ENCODE measurements at regions not wholly inside any gene's neighbourhood (a gene's known extent, or its start where the extent isn't known, plus 50 kb on each side); places are given as distances from the start of the nearest gene placed in this dataset.

DNA sequence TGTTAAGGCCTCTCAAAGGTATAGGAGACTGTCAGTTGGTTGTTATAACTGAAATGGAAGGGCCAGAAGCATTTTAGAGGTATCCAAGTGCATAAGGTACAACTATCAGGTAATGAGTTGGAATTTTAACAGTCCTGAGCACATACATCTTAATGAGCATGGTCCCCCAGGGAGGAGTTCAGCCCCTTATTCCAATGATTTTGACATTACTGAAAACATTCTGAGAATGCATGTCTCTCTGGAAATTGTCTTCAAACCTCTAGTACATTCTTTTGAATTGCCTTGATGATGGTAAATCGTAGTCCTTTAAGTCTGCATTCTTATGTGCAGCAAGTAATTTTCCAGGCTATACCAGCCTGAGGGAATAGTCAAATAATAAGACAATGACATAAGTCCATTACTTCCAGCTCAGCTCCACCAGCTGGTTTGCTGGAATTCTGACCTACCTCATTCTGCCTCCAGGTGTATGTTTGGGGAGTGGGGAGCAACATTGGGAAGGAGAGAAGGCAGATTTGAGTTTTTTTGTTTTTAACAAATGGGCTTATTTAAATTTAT, 239.2 kb downstream of the MSRB3 start:
- no peak for DNase-seq

DNA sequence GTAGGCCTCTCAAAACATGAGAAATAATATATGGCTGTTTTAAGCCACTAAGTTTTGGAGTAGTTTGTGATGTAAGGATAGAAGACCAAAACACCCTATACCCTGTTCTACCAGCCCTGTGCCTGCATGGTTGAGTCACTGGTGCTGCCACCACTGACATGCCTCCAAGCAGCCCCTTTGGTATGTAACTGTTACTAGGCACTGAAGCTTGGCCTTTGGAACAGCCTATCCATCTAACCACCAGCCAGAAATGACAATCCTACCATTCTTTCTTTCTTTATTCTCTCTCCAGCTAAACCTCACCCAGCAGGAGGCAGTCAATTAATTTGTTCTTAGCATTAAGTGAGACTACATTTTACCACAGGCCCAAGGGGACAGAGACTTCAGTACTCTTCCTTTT, 240.3 kb downstream of the MSRB3 start:
- no peak for DNase-seq

DNA sequence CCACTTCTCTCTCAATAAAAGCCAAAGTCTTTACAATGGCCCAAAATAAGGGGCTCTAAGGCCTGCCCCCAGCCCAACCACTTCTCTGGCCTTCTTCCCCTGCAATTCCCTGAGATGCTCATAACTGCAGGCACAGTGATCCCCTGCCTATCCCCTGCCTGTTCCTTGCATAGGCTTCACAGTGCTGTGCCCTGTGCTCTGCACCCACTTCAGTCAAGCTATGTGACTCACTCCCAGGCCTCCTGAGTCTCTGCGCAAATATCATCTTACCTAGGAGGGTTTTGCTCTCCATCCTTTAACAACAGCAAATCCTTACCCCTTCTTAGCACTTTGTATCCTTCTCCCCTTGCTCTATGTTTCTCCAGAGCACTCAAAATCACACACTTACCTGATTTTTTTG, 242.2 kb downstream of the MSRB3 start:
- DNase-seq, result no peak

DNA sequence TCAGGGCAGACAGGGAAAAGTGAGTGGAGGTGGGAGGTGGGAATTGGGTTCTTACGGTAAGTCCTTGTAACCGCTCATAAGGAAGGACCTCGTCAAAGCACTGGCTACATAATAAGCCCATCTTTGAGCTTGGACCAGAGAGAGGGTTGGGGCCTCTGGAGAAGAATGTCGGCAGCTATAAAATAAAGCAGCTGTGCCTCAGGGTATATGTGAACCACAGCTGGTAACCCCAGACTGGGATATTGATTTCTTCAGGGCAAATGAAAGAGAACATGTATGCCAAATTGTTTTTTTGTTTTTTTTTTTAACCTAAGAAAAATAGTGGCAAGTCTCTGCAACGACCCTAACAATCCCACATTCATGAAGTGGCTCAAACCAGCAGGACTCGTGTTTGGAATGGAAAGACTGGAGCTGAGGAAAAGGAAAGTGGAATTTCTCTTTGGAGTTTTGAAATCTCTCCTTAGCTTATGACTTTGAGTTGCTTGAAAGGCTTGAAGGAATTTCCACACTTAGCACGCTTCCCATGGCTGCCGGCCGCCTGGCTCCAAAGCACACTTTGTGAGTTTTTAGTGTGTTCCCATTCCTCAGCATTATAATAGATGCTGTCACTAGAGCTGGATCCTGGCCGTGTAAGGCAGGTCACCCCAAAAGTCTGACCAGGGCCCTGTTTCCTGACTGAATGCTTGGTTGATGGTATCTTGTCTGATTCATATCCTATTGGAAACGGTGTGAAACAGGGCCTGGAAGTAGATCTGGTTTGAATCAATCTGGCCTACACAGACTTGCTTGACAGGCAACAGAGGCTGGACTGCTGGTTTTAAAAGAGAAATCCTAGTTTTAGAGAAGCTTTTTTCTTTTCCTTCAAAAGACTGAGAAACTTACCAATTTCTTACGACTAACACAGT, 244.7 kb downstream of the MSRB3 start:
- no peak for DNase-seq

DNA sequence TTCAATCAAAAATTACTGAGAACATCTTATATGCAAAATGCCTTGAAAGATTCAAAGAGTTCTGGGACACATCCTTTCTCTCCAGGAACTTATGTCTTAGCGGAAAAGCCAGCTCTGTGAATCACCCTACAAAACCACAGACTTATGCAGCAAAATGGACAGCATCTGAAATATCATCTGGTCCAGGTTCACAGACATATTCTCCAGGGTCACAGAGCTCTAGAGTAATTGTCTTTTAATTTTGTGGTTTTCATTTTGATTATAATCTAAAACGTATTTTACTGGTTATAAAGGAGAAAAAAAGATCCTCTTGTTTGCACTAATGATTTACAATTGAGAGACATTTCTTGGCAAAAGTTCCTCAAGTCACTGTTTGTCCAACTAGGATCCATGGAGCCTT, 246.2 kb downstream of the MSRB3 start:
- no peak for DNase-seq

DNA sequence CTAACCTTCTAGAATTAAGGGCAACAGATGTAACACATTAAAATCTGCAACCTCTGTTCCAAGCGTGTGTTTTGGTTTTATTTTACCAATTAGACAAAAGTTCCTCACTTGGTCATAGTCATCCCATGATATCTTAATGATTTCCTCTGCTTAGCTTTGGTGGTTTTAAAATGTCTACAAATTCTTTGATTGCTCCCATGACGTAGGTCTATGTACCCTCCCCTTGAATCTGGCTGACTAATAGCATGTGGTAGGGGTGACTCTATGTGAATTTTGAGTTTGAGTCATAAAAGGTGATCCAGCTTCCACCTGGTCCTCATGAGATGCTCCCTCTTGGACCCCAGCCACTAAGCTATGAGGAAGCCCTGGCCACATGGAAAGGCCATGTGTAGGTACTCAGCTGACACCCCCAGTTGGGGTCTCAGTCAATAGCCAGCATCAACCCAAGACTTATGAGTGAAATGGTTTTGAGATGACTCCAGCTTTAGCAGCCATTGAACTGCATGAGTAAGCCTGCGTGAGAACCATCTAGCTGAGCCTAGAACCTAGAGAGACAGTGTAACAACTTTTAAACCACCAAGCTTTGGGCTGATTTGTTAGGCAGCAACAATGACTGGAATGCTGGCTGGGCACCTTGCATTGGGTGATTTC, 247.1 kb downstream of the MSRB3 start:
- no peak for DNase-seq

DNA sequence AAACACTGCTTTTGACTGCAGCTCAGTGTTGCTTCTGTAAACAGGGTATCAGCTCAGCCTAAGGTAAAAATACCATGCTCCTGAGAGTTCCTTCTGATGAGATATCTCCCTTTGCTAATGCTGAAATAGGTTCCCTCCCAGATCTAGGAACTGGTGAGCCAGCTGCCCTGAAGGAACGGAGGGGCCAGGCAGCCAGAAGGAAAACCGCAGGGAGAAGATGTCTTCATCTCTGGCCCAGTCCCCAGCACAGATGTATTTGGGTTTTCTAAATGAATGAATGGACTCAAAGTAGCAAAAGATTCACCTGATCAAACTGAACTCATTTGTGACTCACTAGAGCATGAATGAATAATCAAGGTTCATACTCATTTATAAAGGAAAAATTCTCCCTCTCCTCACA, 247.8 kb downstream of the MSRB3 start:
- DNase-seq, result no peak

DNA sequence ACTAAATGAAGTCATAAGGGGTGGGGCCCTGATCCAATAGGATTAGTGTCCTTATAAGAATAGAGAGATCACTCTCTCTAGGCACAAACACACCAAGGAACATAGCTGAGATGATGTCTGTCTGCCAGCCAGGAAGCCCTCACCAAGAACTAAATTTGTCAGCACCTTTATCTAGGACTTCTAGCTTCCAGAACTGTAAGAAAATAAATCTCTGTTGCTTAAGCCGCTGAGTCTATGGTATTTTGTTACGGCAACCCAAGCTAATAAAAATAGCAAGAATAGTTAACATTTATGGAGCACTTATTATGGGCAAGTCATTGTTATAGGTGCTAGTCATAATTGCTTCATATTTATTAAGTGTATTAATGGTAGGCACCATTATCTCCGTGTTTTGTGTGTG, 249.6 kb downstream of the MSRB3 start:
- DNase-seq, result no peak

DNA sequence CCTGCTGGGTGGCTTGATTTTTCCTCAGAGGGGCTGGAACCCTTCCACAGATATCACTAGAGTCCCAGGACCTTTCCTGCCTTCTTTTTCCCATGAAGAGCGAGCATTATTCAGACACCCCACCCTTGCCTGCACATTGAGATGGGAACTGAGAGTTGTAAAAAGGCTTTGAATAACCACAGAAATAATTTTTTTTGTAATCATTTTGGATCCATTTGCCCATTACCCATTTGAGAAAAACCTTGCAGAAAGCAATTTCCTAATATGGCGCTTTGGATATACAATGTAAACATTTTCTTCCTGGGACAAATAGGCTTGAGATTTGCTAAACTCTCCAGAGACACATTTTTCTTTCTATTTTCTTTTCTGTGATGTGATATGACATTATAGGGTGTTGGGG, 250.6 kb downstream of the MSRB3 start:
- DNase-seq, result no peak

DNA sequence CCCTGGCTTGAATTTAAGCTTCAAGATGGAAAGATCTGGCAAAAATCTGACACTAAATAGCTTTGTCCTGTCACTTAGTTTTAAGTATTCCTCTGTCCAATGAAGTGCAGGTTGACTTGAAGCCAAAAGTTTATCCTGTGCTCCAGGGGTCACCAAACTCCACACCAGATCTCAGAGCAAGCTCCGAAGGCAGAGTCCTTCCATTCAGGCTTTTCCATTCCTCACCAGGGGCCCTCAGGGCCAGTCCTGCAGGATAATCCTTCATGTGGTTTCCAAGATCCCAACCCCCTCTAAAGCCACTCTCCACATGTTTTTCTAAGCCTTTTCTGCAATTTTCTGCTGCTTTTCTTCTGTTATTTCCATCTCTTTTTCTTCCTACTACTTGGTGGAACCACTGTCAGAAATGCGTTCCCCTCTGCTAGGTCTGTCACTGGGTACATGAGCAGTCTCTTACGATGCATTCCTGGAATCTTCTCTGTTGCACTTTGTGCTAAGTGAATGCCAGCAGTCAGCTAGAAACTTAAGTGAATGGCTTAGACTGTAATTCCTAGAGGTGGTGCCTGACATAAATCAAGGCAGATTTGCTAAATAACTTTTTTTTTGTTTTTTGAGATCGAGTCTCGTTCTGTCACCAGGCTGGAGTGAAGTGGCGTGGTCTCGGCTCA, 251.4 kb downstream of the MSRB3 start:
- DNase-seq, result no peak

DNA sequence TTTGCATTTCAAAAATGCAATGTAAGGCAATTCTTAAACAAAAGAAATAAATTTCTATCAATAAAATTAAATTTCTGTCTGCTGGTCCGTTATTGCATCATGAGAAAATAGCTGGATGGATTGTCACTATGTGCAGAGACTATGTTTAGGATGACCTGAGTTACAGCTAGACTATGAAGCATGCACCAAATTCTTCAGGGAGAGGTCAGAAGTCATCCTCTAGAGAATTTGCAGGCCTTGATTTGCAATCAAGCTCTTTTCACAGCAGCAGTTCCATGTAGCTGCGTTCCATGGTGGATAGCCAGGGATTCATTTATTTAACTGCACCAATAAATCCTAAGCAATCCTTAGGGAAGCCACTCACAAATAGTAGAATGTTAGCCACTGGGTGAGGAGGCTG, 253.7 kb downstream of the MSRB3 start:
- no peak for DNase-seq

DNA sequence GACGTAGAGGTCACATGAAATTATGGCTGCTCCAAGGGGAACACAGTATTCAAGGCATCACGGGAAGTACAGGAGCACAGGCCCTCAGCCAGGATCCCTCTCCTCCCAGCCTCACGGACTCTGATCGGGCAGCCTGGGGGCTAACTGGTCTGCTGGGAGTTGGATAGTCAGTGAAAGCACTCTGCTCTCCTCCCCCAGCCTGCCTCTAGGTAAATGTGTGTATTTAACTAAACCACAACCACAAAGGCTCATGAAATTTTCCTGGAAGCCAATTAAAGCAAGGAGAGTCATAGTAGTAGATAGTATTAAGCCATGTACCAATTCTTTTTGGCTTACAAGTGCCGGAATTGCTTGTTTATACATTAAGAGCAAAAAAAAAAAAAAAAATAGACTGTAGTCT, 254.3 kb downstream of the MSRB3 start:
- DNase-seq, result no peak

DNA sequence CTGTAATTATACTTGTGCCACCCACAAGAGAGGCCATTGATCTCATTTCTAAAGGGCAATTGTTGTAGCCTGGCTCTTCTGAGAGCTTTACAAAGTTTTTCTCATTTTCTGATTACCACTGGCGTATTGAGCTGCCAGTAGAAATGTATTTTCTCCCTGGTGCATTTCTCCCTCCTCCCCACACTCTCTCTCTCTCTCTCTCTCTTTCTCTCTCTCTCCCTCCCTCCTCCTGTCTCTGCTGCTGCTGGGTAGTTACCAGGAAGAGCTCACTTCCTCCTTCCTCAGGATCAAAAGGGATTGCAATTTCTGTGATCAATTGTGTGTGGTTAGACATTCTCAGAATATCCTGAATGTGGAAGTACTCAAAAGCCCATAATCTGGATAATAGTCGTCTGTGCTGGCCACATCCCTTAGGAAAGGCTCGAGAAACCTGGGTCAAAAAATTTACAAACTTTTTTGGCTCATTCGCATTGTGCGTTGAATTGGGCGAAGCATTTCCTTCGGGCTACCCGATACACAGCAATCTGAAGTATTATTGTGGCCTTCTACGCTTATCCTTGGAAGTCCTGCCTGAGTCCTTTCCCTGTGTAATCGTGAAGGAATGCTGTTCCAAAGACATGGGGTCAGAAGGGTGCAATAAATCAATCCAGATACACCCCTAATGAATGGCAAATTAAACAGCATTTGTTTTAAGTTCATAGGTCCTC, 254.8 kb downstream of the MSRB3 start:
- DNase-seq, result no peak

DNA sequence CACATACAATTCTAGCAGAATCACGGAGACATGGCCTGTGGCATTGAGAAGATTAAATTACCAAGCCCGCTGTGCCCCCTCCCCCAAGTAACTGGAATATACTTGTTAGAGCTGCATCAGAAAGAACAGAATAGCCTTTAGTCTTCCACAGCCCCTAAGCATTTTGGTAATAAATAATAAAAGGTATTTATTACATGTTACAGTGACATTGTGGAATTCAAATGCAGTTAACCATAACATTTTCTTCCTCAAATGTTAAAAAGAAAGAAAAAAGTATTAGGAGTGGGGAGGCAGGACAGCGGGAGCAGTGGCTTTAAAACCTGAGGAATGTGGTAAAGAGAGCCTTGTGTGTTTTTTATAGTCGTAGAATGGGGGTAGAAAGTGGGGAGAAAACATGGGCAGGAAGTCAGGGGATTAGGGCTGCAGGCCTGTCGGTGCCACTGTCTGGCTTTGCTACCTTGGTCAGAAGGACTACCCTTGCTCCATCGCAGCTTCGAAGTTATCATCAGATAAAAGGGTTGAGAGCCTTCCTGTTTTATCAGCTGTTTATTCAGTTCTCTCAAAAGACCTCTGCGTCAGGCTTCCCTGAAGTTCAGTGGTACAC, 255.9 kb downstream of the MSRB3 start:
- DNase-seq, result no peak

DNA sequence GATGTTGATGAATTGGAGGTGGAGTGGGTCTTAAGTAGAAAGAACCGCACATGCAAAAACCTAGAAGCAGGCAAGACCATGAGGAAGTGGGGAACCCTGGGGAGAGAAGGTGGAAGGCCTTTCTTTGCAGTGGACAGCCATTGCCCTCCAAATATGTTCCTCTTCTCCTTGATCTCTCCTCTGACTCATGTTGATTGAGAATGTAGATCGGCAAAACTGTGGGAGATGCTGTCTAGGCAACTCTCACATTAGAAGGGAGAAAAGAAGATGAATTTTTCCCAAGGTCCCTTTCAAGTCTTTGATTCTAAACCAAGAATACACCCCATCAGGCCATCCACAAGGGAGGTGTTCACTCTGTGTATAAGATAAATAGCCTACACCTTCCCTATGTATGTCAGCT, 257.5 kb downstream of the MSRB3 start:
- no peak for DNase-seq

DNA sequence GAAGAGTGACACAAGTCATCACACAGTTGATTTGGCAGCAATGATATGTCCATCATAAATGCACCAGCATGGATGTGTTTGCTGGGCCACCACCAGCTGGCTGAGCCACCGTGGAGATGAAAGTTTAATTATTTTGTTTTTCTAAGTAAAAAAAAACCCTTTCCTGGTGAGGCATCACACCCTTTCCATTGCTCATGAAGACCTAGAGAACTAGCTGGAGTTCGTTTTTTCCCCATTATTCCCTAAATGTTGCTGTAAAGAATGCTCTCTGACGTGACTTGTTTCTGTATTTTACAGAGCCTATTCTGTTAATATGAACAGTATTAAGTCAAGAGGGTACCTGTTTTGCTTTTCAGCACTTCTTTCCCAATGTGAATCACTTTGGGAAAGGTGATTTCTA, 257.9 kb downstream of the MSRB3 start:
- DNase-seq, result no peak

DNA sequence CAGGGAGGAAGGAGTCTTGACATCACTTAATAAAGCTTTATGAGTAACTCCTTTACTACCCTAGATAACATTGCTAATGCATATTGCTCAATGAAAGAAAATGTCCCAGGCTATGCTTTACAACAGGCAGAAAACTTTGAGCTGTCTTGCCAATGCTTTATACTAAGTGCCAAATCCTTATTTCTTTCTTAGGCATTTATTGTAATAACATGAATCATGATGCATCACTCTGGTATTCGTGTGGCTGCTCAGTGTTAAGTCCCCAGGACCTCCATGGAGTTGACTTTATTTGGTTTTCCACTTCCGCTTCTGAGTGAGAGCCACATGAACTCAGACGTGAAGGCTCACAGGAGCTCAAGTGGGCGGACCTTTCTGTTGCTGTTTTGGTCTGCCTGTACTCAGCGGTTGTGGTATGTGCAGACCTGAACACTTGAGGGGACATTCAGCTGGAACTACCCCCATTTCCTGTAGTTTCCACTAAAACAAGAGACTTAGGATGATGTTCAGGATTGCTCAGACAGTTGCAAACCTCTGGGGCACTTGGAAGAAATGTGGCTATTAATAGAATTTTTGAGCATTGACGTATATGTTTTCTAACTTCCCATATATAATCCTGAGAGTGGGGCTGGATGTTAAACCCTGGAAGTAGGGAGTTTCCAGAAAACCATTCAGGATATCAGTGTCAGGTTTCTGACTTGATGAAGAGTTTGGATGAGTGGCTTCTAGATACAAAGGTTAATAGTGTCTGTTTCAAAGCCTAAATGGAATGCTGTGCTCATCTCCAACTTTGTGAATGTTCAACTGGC, 258.6 kb downstream of the MSRB3 start:
- no peak for DNase-seq

DNA sequence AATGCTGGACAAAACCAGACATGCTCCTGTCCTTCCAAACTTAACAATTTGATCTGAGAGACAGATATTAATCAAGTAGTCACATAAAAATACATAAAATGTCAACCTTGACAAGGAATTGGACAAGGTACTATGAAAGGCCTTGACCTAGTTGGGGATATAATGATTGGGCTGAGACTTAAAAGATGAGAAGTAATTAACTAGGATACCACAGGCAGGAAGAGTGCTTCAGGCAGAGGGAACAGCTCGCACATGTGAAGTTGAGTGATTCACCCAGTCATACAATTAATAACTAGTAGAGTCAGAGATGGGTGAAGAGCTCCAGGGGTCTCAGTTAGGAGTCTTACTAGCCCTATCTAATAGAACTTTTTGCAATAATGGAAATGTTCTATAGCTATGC, 259.5 kb downstream of the MSRB3 start:
- no peak for DNase-seq

DNA sequence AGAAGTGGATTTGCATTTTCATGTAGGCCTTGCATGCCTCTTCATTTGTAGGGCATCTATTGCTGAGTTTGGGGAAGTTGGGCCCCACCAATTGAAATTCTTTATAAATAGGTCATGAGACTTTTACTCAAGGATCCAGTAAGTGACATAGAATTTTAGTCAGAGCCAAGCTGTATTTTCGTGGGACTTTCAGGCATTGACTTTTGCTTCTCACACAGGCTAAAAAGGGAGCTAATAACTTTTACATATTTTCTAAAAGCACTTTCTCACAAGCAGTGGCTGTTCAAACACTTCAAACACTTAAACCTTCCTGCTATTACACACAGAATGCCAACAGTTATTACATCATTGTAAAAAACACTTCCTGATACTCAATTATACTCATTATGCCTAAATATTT, 260.5 kb downstream of the MSRB3 start:
- no peak for DNase-seq

DNA sequence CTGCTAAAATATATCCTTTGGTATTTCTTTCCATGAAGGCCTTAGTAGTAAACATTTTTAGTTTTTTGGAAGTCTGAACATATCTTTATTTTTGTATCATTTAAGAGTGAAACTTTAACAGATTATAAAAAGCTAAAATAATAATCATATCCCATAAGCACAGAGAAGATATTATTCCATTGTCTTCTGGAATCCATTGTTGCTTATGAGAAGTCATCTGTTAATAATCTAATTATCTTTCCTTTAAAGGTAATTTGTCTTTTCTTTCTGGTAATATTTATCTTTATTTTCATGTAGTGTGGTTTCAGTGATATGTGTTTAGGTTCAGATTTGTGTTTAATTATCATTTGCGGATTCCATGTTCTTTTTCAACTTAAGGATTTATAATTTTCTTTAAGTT, 261.7 kb downstream of the MSRB3 start:
- no peak for DNase-seq

DNA sequence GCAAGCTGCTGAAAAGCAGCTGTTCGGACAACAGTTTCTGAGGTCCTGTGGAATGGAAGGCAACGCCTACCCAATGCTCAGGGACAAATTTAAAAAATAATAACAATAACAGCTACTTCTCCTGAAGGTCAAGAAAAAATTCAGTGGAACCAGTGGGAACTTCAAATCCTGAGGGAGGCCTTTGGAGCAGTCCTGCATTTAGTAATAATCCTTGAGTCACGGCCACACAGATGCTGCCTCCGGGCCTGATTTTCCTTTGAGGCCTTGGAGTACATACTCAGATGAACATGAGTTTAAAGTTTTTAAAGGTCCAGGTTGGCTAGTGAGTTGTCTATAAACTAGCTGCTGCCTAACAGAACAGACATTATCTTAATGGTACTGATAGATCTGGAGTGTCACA, 268.0 kb downstream of the MSRB3 start:
- no peak for DNase-seq
